ENCODE measurements at regions not wholly inside any gene's neighbourhood (a gene's known extent, or its start where the extent isn't known, plus 50 kb on each side); places are given as distances from the start of the nearest gene placed in this dataset.

- TF ChIP-seq POLR2A (IDR thresholded peaks at IDR 0.05) (no peak), CTCF (IDR thresholded peaks at IDR 0.05) (no peak)
These were observed 168.0 kb upstream of the STT3B start for GRCh38 chr3:31364711-31365110.

Data from vagina (tissue), 2 donors.